ENCODE measurements at regions not wholly inside any gene's neighbourhood (a gene's known extent, or its start where the extent isn't known, plus 50 kb on each side); places are given as distances from the start of the nearest gene placed in this dataset.

GRCh38 chr20:40476461-40476860, 212.6 kb downstream of the MAFB start:
- Histone ChIP-seq H3K4me1 (ENCODE audit: control extremely low read depth in 1 of 4, control insufficient read depth in 4 of 4, insufficient read depth in 4 of 4, low read length in 3 of 4) (no peaks in the 10 kb centered on the region), H3K4me3 (ENCODE audit: control insufficient read depth in 1 of 7, extremely low read depth in 1 of 7, insufficient read depth in 4 of 7, low read depth in 2 of 7, low read length in 6 of 7) (no peak overlapping the region), H3K27me3 (replicated peaks in 2 of 5; ENCODE audit: control insufficient read depth in 4 of 5, insufficient read depth in 5 of 5, low read length in 4 of 5) (peaks cover 0 to 4% (median 0%) of the 10 kb centered on the region in 5 experiments), H3K27ac (ENCODE audit: insufficient read depth in 1 of 2, low read depth in 1 of 2, low read length in 2 of 2, poor library complexity in 1 of 2, severe bottlenecking in 2 of 2) (no peak overlapping the region), H3K36me3 (ENCODE audit: control insufficient read depth in 4 of 4, insufficient read depth in 4 of 4, low read length in 3 of 4) (no peaks in the 10 kb centered on the region), H3K9me3 (ENCODE audit: control extremely low read depth in 1 of 5, control insufficient read depth in 4 of 5, insufficient read depth in 2 of 5, low read depth in 1 of 5, low read length in 4 of 5) (no peaks in the 10 kb centered on the region)
- CTCF ChIA-PET: no interaction called here
- POLR2A ChIA-PET: no interaction called here
- no peak for DNase-seq
- 100% methylated on average over 2 of the region's 3 CpGs for WGBS (ENCODE audit: insufficient coverage)

GRCh38 chr20:40472905-40473304, 216.1 kb downstream of the MAFB start:
- Histone ChIP-seq H3K27ac (ENCODE audit: insufficient read depth in 1 of 2, low read depth in 1 of 2, low read length in 2 of 2, poor library complexity in 1 of 2, severe bottlenecking in 2 of 2) (no peak overlapping the region), H3K27me3 (replicated peaks in 2 of 5; ENCODE audit: control insufficient read depth in 4 of 5, insufficient read depth in 5 of 5, low read length in 4 of 5) (peaks cover 0 to 2% (median 0%) of the 10 kb centered on the region in 5 experiments), H3K4me1 (ENCODE audit: control extremely low read depth in 1 of 4, control insufficient read depth in 4 of 4, insufficient read depth in 4 of 4, low read length in 3 of 4) (peaks cover 0 to 2% (median 0%) of the 10 kb centered on the region in 4 experiments), H3K9me3 (ENCODE audit: control extremely low read depth in 1 of 5, control insufficient read depth in 4 of 5, insufficient read depth in 2 of 5, low read depth in 1 of 5, low read length in 4 of 5) (no peaks in the 10 kb centered on the region), H3K36me3 (ENCODE audit: control insufficient read depth in 4 of 4, insufficient read depth in 4 of 4, low read length in 3 of 4) (no peaks in the 10 kb centered on the region), H3K4me3 (ENCODE audit: control insufficient read depth in 1 of 7, extremely low read depth in 1 of 7, insufficient read depth in 4 of 7, low read depth in 2 of 7, low read length in 6 of 7) (no peak overlapping the region)
- ChIA-PET POLR2A (no interaction called here), CTCF (no interaction called here)
- DNase-seq: no peak
- WGBS (ENCODE audit: insufficient coverage): 100% methylated on average over 1 of the region's 1 CpG

- Histone ChIP-seq H3K4me1 (ENCODE audit: control extremely low read depth in 1 of 4, control insufficient read depth in 4 of 4, insufficient read depth in 4 of 4, low read length in 3 of 4) (peaks cover 0 to 2% (median 0%) of the 10 kb centered on the region in 4 experiments), H3K36me3 (ENCODE audit: control insufficient read depth in 4 of 4, insufficient read depth in 4 of 4, low read length in 3 of 4) (no peaks in the 10 kb centered on the region), H3K27me3 (replicated peaks in 2 of 5; ENCODE audit: control insufficient read depth in 4 of 5, insufficient read depth in 5 of 5, low read length in 4 of 5) (peaks cover 0 to 2% (median 0%) of the 10 kb centered on the region in 5 experiments), H3K9me3 (ENCODE audit: control extremely low read depth in 1 of 5, control insufficient read depth in 4 of 5, insufficient read depth in 2 of 5, low read depth in 1 of 5, low read length in 4 of 5) (no peaks in the 10 kb centered on the region), H3K27ac (ENCODE audit: insufficient read depth in 1 of 2, low read depth in 1 of 2, low read length in 2 of 2, poor library complexity in 1 of 2, severe bottlenecking in 2 of 2) (no peak overlapping the region), H3K4me3 (ENCODE audit: control insufficient read depth in 1 of 7, extremely low read depth in 1 of 7, insufficient read depth in 4 of 7, low read depth in 2 of 7, low read length in 6 of 7) (no peak overlapping the region)
- 96% methylated on average over 4 of the region's 4 CpGs for WGBS (ENCODE audit: insufficient coverage)
- DNase-seq: no peak
- POLR2A ChIA-PET: no interaction called here
- CTCF ChIA-PET: no interaction called here
Measured at GRCh38 chr20:40471261-40471629, 217.8 kb downstream of the MAFB start.

GRCh38 chr20:40470445-40471260, 218.4 kb downstream of the MAFB start:
- H3K27ac ChIP-seq (ENCODE audit: insufficient read depth in 1 of 2, low read depth in 1 of 2, low read length in 2 of 2, poor library complexity in 1 of 2, severe bottlenecking in 2 of 2): no peak overlapping the region

GRCh38 chr20:40468759-40469158, 220.3 kb downstream of the MAFB start:
- no peak overlapping the region for H3K4me3 ChIP-seq (ENCODE audit: control insufficient read depth in 1 of 7, extremely low read depth in 1 of 7, insufficient read depth in 4 of 7, low read depth in 2 of 7, low read length in 6 of 7)
- ChIA-PET POLR2A (no interaction called here), CTCF (no interaction called here)
- H3K27me3 ChIP-seq (replicated peaks in 2 of 5; ENCODE audit: control insufficient read depth in 4 of 5, insufficient read depth in 5 of 5, low read length in 4 of 5): peaks cover 0 to 2% (median 0%) of the 10 kb centered on the region in 5 experiments
- 100% methylated on average over 1 of the region's 3 CpGs for WGBS (ENCODE audit: insufficient coverage)
- DNase-seq: no peak
- peaks cover 0 to 2% (median 0%) of the 10 kb centered on the region in 4 experiments for H3K4me1 ChIP-seq (ENCODE audit: control extremely low read depth in 1 of 4, control insufficient read depth in 4 of 4, insufficient read depth in 4 of 4, low read length in 3 of 4)
- H3K27ac ChIP-seq (ENCODE audit: insufficient read depth in 1 of 2, low read depth in 1 of 2, low read length in 2 of 2, poor library complexity in 1 of 2, severe bottlenecking in 2 of 2): no peak overlapping the region
- H3K9me3 ChIP-seq (ENCODE audit: control extremely low read depth in 1 of 5, control insufficient read depth in 4 of 5, insufficient read depth in 2 of 5, low read depth in 1 of 5, low read length in 4 of 5): no peaks in the 10 kb centered on the region
- H3K36me3 ChIP-seq (ENCODE audit: control insufficient read depth in 4 of 4, insufficient read depth in 4 of 4, low read length in 3 of 4): no peaks in the 10 kb centered on the region

More at GRCh38 chr20:40470445-40471260, 218.4 kb downstream of the MAFB start:
- 95% methylated on average over 10 of the region's 14 CpGs for WGBS (ENCODE audit: insufficient coverage)
- H3K4me3 ChIP-seq (ENCODE audit: control insufficient read depth in 1 of 7, extremely low read depth in 1 of 7, insufficient read depth in 4 of 7, low read depth in 2 of 7, low read length in 6 of 7): no peak overlapping the region
- ChIA-PET CTCF (interaction anchor here (0.6 kb wide), 1 partner anchor 52 kb away, joined by 3 read pairs; no protein-coding TSS in a partner anchor), POLR2A (no interaction called here)
- DNase-seq: peak in 2 of 3 donors; percentile 10 to 11
- no peaks in the 10 kb centered on the region for H3K9me3 ChIP-seq (ENCODE audit: control extremely low read depth in 1 of 5, control insufficient read depth in 4 of 5, insufficient read depth in 2 of 5, low read depth in 1 of 5, low read length in 4 of 5)
- H3K27me3 ChIP-seq (replicated peaks in 2 of 5; ENCODE audit: control insufficient read depth in 4 of 5, insufficient read depth in 5 of 5, low read length in 4 of 5): peaks cover 0 to 2% (median 0%) of the 10 kb centered on the region in 5 experiments
- peaks cover 0 to 2% (median 0%) of the 10 kb centered on the region in 4 experiments for H3K4me1 ChIP-seq (ENCODE audit: control extremely low read depth in 1 of 4, control insufficient read depth in 4 of 4, insufficient read depth in 4 of 4, low read length in 3 of 4)
- no peaks in the 10 kb centered on the region for H3K36me3 ChIP-seq (ENCODE audit: control insufficient read depth in 4 of 4, insufficient read depth in 4 of 4, low read length in 3 of 4)

- H3K27me3 ChIP-seq (replicated peaks in 2 of 5; ENCODE audit: control insufficient read depth in 4 of 5, insufficient read depth in 5 of 5, low read length in 4 of 5): peaks cover 0 to 2% (median 0%) of the 10 kb centered on the region in 5 experiments
- no peak for DNase-seq
- no peaks in the 10 kb centered on the region for H3K36me3 ChIP-seq (ENCODE audit: control insufficient read depth in 4 of 4, insufficient read depth in 4 of 4, low read length in 3 of 4)
- POLR2A ChIA-PET: no interaction called here
- no peak overlapping the region for H3K27ac ChIP-seq (ENCODE audit: insufficient read depth in 1 of 2, low read depth in 1 of 2, low read length in 2 of 2, poor library complexity in 1 of 2, severe bottlenecking in 2 of 2)
- H3K4me1 ChIP-seq (ENCODE audit: control extremely low read depth in 1 of 4, control insufficient read depth in 4 of 4, insufficient read depth in 4 of 4, low read length in 3 of 4): peaks cover 0 to 2% (median 0%) of the 10 kb centered on the region in 4 experiments
- WGBS (ENCODE audit: insufficient coverage): 98% methylated on average over 5 of the region's 8 CpGs
- H3K9me3 ChIP-seq (ENCODE audit: control extremely low read depth in 1 of 5, control insufficient read depth in 4 of 5, insufficient read depth in 2 of 5, low read depth in 1 of 5, low read length in 4 of 5): no peaks in the 10 kb centered on the region
- H3K4me3 ChIP-seq (ENCODE audit: control insufficient read depth in 1 of 7, extremely low read depth in 1 of 7, insufficient read depth in 4 of 7, low read depth in 2 of 7, low read length in 6 of 7): no peak overlapping the region
- CTCF ChIA-PET: no interaction called here
Measured at GRCh38 chr20:40467703-40468411, 221.2 kb downstream of the MAFB start.

GRCh38 chr20:40467067-40467466, 222.0 kb downstream of the MAFB start:
- WGBS (ENCODE audit: insufficient coverage): 90% methylated on average over 2 of the region's 3 CpGs
- Histone ChIP-seq H3K4me3 (ENCODE audit: control insufficient read depth in 1 of 7, extremely low read depth in 1 of 7, insufficient read depth in 4 of 7, low read depth in 2 of 7, low read length in 6 of 7) (no peak overlapping the region), H3K27ac (ENCODE audit: insufficient read depth in 1 of 2, low read depth in 1 of 2, low read length in 2 of 2, poor library complexity in 1 of 2, severe bottlenecking in 2 of 2) (no peak overlapping the region), H3K36me3 (ENCODE audit: control insufficient read depth in 4 of 4, insufficient read depth in 4 of 4, low read length in 3 of 4) (no peaks in the 10 kb centered on the region), H3K9me3 (ENCODE audit: control extremely low read depth in 1 of 5, control insufficient read depth in 4 of 5, insufficient read depth in 2 of 5, low read depth in 1 of 5, low read length in 4 of 5) (no peaks in the 10 kb centered on the region), H3K27me3 (replicated peaks in 2 of 5; ENCODE audit: control insufficient read depth in 4 of 5, insufficient read depth in 5 of 5, low read length in 4 of 5) (no peaks in the 10 kb centered on the region), H3K4me1 (ENCODE audit: control extremely low read depth in 1 of 4, control insufficient read depth in 4 of 4, insufficient read depth in 4 of 4, low read length in 3 of 4) (peaks cover 0 to 2% (median 0%) of the 10 kb centered on the region in 4 experiments)
- POLR2A ChIA-PET: no interaction called here
- CTCF ChIA-PET: no interaction called here
- DNase-seq: no peak

All from common myeloid progenitor, CD34-positive (primary cell).